HEK293 (cell line): ENCODE measurements at regions not wholly inside any gene's neighbourhood (a gene's known extent, or its start where the extent isn't known, plus 50 kb on each side); places are given as distances from the start of the nearest gene placed in this dataset.

ENCODE experiments used
- CTCF ChIA-PET: fragments of 350-600 bp; formaldehyde crosslinking; extraction: SDS; loops from one replicate; lab custom pipeline; 2021; ENCODE audit warnings: antibody characterized with exemption; lab: Yijun Ruan, JAX
- POLR2A ChIA-PET: fragments of 300-600 bp; formaldehyde crosslinking; extraction: SDS; loops from one replicate; lab custom pipeline; 2020; ENCODE audit warnings: antibody characterized with exemption, inconsistent platforms; lab: Yijun Ruan, JAX
- H3K27ac ChIP-seq: fragments of 200-500 bp; sonication (Bioruptor generic); 2 replicates; pipeline ENCODE4 v1.5.1; 2014; ENCODE audit warnings: low read depth, low read length, control low read depth, inconsistent platforms; ENCODE audit errors: extremely low read depth
- H3K36me3 ChIP-seq, 2 experiments: fragments of 200-500 bp in 1 of 2; sonication (Bioruptor generic) in 1 of 2; 1 replicate in 1 of 2; 2 replicates in 1 of 2; pipeline ENCODE4 v1.5.1; 2014 to 2017; ENCODE audit warnings: inconsistent platforms in 2 of 2, low read length in 2 of 2; ENCODE audit not compliant: control insufficient read depth in 2 of 2, insufficient read depth in 1 of 2
- H3K4me1 ChIP-seq: fragments of 200-500 bp; sonication (Bioruptor generic); 2 replicates; pipeline ENCODE4 v1.5.1; 2014; ENCODE audit warnings: mild to moderate bottlenecking, low read length, inconsistent platforms; ENCODE audit not compliant: control insufficient read depth, insufficient read depth
- H3K4me3 ChIP-seq: 2 replicates; pipeline ENCODE4 v1.5.1; 2011; ENCODE audit warnings: low read depth, mild to moderate bottlenecking, control low read depth, low read length, moderate library complexity
- H3K9me3 ChIP-seq: fragments of 200-500 bp; sonication (Bioruptor generic); 2 replicates; pipeline ENCODE4 v1.5.1; 2014; ENCODE audit warnings: low read depth, low read length, inconsistent platforms; ENCODE audit not compliant: control insufficient read depth, insufficient read depth
- BCL11A ChIP-seq: fragments of 450-650 bp; formaldehyde crosslinking; IDR thresholded peaks from 2 replicates; pipeline ENCODE4 v1.5.1; 2016; ENCODE audit warnings: low read depth, missing biosample characterization, missing genetic modification characterization
- ELK4 ChIP-seq: IDR thresholded peaks from 2 replicates; pipeline ENCODE4 v1.6.1; 2011; ENCODE audit warnings: mild to moderate bottlenecking, low read depth, low read length, borderline replicate concordance
- GLI4 ChIP-seq: fragments of 450-650 bp; formaldehyde crosslinking; IDR thresholded peaks from 2 replicates; pipeline ENCODE4 v1.5.1; 2016; ENCODE audit warnings: missing biosample characterization, missing genetic modification characterization
- GLIS2 ChIP-seq: fragments of 450-650 bp; formaldehyde crosslinking; IDR thresholded peaks from 2 replicates; pipeline ENCODE4 v1.5.1; 2016; ENCODE audit warnings: missing biosample characterization, missing genetic modification characterization
- KLF16 ChIP-seq: fragments of 450-650 bp; formaldehyde crosslinking; IDR thresholded peaks from 2 replicates; pipeline ENCODE4 v1.5.1; 2017; ENCODE audit warnings: missing biosample characterization, missing genetic modification characterization
- KLF8 ChIP-seq: fragments of 450-650 bp; formaldehyde crosslinking; IDR thresholded peaks from 2 replicates; pipeline ENCODE4 v1.5.1; 2016; ENCODE audit warnings: missing biosample characterization, missing genetic modification characterization
- KLF9 ChIP-seq: fragments of 450-650 bp; formaldehyde crosslinking; IDR thresholded peaks from 2 replicates; pipeline ENCODE4 v1.5.1; 2016; ENCODE audit warnings: missing biosample characterization, missing genetic modification characterization, low read depth
- OSR2 ChIP-seq: fragments of 450-650 bp; formaldehyde crosslinking; IDR thresholded peaks from 2 replicates; pipeline ENCODE4 v1.5.1; 2016; ENCODE audit warnings: missing biosample characterization, missing genetic modification characterization
- PBX3 ChIP-seq: sonication (generic); formaldehyde crosslinking; IDR thresholded peaks from 2 replicates; pipeline ENCODE4 v1.8.1; 2022; ENCODE audit warnings: mild to moderate bottlenecking, moderate library complexity, missing genetic modification reagents
- SP2 ChIP-seq: fragments of 450-650 bp; formaldehyde crosslinking; IDR thresholded peaks from 2 replicates; pipeline ENCODE4 v1.5.1; 2016; ENCODE audit warnings: missing biosample characterization, missing genetic modification characterization
- TRIM28 ChIP-seq: IDR thresholded peaks from 2 replicates; pipeline ENCODE4 v1.6.1; 2011; ENCODE audit warnings: low read length, control low read depth, borderline replicate concordance
- ZBTB10 ChIP-seq: fragments of 450-650 bp; formaldehyde crosslinking; IDR thresholded peaks from 2 replicates; pipeline ENCODE4 v1.5.1; 2016; ENCODE audit warnings: missing biosample characterization, missing genetic modification characterization
- ZBTB20 ChIP-seq: fragments of 450-650 bp; formaldehyde crosslinking; IDR thresholded peaks from 2 replicates; pipeline ENCODE4 v1.5.1; 2016; ENCODE audit warnings: missing biosample characterization, missing genetic modification characterization
- ZNF138 ChIP-seq: fragments of 450-650 bp; formaldehyde crosslinking; IDR thresholded peaks from 2 replicates; pipeline ENCODE4 v1.5.1; 2016; ENCODE audit warnings: missing biosample characterization, missing genetic modification characterization, borderline replicate concordance
- ZNF157 ChIP-seq: fragments of 450-650 bp; formaldehyde crosslinking; IDR thresholded peaks from 2 replicates; pipeline ENCODE4 v1.5.1; 2016; ENCODE audit warnings: missing biosample characterization, missing genetic modification characterization
- ZNF211 ChIP-seq: fragments of 450-650 bp; formaldehyde crosslinking; IDR thresholded peaks from 2 replicates; pipeline ENCODE4 v1.5.1; 2016; ENCODE audit warnings: low read depth, missing biosample characterization, missing genetic modification characterization
- ZNF350 ChIP-seq: fragments of 450-650 bp; formaldehyde crosslinking; IDR thresholded peaks from 2 replicates; pipeline ENCODE4 v1.5.0; 2017; ENCODE audit warnings: missing biosample characterization, mild to moderate bottlenecking, missing genetic modification characterization
- ZNF473 ChIP-seq: fragments of 450-650 bp; formaldehyde crosslinking; IDR thresholded peaks from 2 replicates; pipeline ENCODE4 v1.5.1; 2017; ENCODE audit warnings: missing biosample characterization, missing genetic modification characterization
- ZNF549 ChIP-seq: fragments of 450-650 bp; IDR thresholded peaks from 2 replicates; pipeline ENCODE4 v1.5.1; 2018; ENCODE audit warnings: missing biosample characterization, missing genetic modification characterization, mild to moderate bottlenecking, inconsistent platforms, moderate library complexity
- ZNF610 ChIP-seq: fragments of 450-650 bp; formaldehyde crosslinking; IDR thresholded peaks from 2 replicates; pipeline ENCODE4 v1.5.1; 2016; ENCODE audit warnings: missing biosample characterization, missing genetic modification characterization, borderline replicate concordance
- ZNF654 ChIP-seq: fragments of 450-650 bp; formaldehyde crosslinking; IDR thresholded peaks from 2 replicates; pipeline ENCODE4 v1.5.1; 2016; ENCODE audit warnings: low read depth, missing biosample characterization, missing genetic modification characterization
- ZNF677 ChIP-seq: fragments of 450-650 bp; IDR thresholded peaks from 2 replicates; pipeline ENCODE4 v1.5.0; 2018; ENCODE audit warnings: missing biosample characterization, mild to moderate bottlenecking, missing genetic modification characterization, moderate library complexity
- ZNF792 ChIP-seq: fragments of 450-650 bp; formaldehyde crosslinking; IDR thresholded peaks from 2 replicates; pipeline ENCODE4 v1.5.1; 2016; ENCODE audit warnings: missing biosample characterization, missing genetic modification characterization
- TF ChIP-seq, protein P1 (sequence below): fragments of 450-650 bp; IDR thresholded peaks from 2 replicates; pipeline ENCODE4 v1.5.1; 2018; ENCODE audit warnings: missing biosample characterization, missing genetic modification characterization

GRCh38 chr12:92030618-92031017 lies 115.0 kb downstream of the BTG1 start (continued):
- TF ChIP-seq ZNF654 (tag by site-specific recombination) (no peak), ZNF211 (no peak), ZBTB20 (tag by site-specific recombination) (no peak), GLI4 (tag by site-specific recombination) (no peak), ZNF677 (no peak), ZNF549 (tag by site-specific recombination) (no peak), BCL11A (tag by site-specific recombination) (no peak), PBX3 (no peak), ZNF157 (tag by site-specific recombination) (no peak)

- H3K4me3 ChIP-seq = no peak overlapping the region
- H3K27ac ChIP-seq = no peak overlapping the region
- CTCF ChIA-PET = interaction anchor here (1.1 kb wide), 1 partner anchor 114 kb away, joined by 3 read pairs; no protein-coding TSS in a partner anchor
- H3K36me3 ChIP-seq = no peaks in the 10 kb centered on the region
- TF ChIP-seq ZNF211 (no peak), ZNF138 (tag by site-specific recombination) (no peak), ZNF792 (no peak), ZBTB10 (no peak), GLIS2 (tag by site-specific recombination) (no peak), ZNF473 (tag by site-specific recombination) (no peak), ELK4 (no peak), ZNF610 (tag by site-specific recombination) (no peak)
- POLR2A ChIA-PET = interaction anchor here (1.0 kb wide), 1 partner anchor 116 kb away, joined by 4 read pairs; the partner anchor contains the start of gene BTG1
- H3K4me1 ChIP-seq = peaks cover 5% of the 10 kb centered on the region; the same call in 1 of the 2 replicates
- no peaks in the 10 kb centered on the region for H3K9me3 ChIP-seq
These were observed 115.6 kb downstream of the BTG1 start for GRCh38 chr12:92029902-92030586.

GRCh38 chr12:92029136-92029535 lies 116.5 kb downstream of the BTG1 start:
- no peaks in the 10 kb centered on the region for H3K9me3 ChIP-seq
- POLR2A ChIA-PET = no interaction called here
- no peak overlapping the region for H3K4me3 ChIP-seq
- H3K36me3 ChIP-seq = no peaks in the 10 kb centered on the region
- CTCF ChIA-PET = no interaction called here
- no peak overlapping the region for H3K27ac ChIP-seq
- no peaks in the 10 kb centered on the region for H3K4me1 ChIP-seq
- TF ChIP-seq BCL11A (tag by site-specific recombination) (no peak), KLF16 (tag by site-specific recombination) (no peak), ZNF350 (tag by site-specific recombination) (no peak), KLF8 (tag by site-specific recombination) (no peak), TRIM28 (no peak), KLF9 (no peak), SP2 (tag by site-specific recombination) (no peak), OSR2 (tag by site-specific recombination) (no peak)
- TF ChIP-seq, protein P1, sequence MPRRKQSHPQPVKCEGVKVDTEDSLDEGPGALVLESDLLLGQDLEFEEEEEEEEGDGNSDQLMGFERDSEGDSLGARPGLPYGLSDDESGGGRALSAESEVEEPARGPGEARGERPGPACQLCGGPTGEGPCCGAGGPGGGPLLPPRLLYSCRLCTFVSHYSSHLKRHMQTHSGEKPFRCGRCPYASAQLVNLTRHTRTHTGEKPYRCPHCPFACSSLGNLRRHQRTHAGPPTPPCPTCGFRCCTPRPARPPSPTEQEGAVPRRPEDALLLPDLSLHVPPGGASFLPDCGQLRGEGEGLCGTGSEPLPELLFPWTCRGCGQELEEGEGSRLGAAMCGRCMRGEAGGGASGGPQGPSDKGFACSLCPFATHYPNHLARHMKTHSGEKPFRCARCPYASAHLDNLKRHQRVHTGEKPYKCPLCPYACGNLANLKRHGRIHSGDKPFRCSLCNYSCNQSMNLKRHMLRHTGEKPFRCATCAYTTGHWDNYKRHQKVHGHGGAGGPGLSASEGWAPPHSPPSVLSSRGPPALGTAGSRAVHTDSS (tag by site-specific recombination) = no peak
